Retinal pigment epithelial cell (primary cell): ENCODE measurements at regions not wholly inside any gene's neighbourhood (a gene's known extent, or its start where the extent isn't known, plus 50 kb on each side); places are given as distances from the start of the nearest gene placed in this dataset.
"Not testable (repeated sequence)": the region's sequence is repeated elsewhere in the genome, so short reads cannot be mapped to it uniquely, and the experiment has no call there.

Experiments used
- DNase-seq: peaks from one replicate; pipeline ENCODE4 v3.0.0-alpha.2; 2010; ENCODE audit warnings: low read depth
- H3K4me3 ChIP-seq: 2 replicates; pipeline ENCODE4 v1.5.1; 2011; ENCODE audit warnings: mild to moderate bottlenecking, low read length, control low read depth, moderate library complexity
- CTCF ChIP-seq: conservative IDR thresholded peaks from 2 replicates; pipeline ENCODE4 v1.5.1; 2011; ENCODE audit warnings: low read depth, low read length, control low read depth, inconsistent platforms

DNA sequence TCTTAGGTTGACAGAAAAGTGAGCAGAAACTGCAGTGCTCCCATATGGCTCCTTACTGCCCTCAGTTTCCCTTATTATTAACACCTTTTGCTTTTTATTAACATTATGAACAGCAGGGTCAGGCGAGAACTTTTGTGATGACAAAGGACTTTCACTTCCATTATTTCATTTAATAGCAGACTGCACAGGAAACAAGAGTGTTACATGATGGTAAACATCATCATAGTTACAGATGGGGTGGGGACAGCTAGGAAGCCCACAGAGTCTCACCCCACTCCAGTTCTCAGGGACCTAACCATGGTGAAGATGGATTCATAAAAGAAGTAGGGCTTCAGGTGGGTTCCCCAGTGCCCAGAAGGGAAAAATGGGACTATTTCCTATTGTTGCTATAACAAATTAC lies 110.1 kb upstream of the PELI2 start:
- no peak overlapping the region for H3K4me3 ChIP-seq
- no peak for TF ChIP-seq CTCF
- DNase-seq, result no peak

DNA sequence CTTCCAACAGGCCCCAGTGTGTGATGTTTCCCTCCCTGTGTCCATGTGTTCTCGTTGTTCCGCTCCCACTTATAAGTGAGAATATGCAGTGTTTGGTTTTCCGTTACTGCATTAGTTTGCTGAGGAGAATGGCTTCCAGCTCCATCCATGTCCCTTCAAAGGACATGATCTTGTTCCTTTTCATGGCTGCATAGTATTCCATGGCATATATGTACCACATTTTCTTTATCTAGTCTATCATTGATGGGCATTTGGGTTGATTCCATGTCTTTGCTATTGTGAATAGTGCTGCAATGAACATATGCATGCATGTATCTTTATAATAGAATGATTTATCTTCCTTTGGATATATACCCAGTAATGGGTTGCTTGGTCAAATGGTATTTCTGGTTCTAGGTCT lies 109.5 kb upstream of the PELI2 start:
- DNase-seq, H3K4me3 ChIP-seq: not testable (repeated sequence)

GRCh38 chr14:56023661-56024081 lies 94.5 kb upstream of the PELI2 start:
- TF ChIP-seq CTCF, result no peak
- H3K4me3 ChIP-seq, result no peak overlapping the region
- DNase-seq, result no peak

- no peak for TF ChIP-seq CTCF
- DNase-seq, result no peak
- H3K4me3 ChIP-seq, result no peak overlapping the region
These were observed 93.0 kb upstream of the PELI2 start for GRCh38 chr14:56025191-56025590.

GRCh38 chr14:56026506-56026905 lies 91.7 kb upstream of the PELI2 start:
- DNase-seq, result no peak
- TF ChIP-seq CTCF, result no peak
- no peak overlapping the region for H3K4me3 ChIP-seq

GRCh38 chr14:56027421-56027820 lies 90.8 kb upstream of the PELI2 start:
- TF ChIP-seq CTCF, result no peak
- DNase-seq, result no peak
- no peak overlapping the region for H3K4me3 ChIP-seq

- H3K4me3 ChIP-seq, result no peak overlapping the region
- no peak for TF ChIP-seq CTCF
- DNase-seq, result no peak
These were observed 90.1 kb upstream of the PELI2 start for GRCh38 chr14:56027916-56028712.
